Transverse colon (tissue), 4 donors: ENCODE measurements at regions not wholly inside any gene's neighbourhood (a gene's known extent, or its start where the extent isn't known, plus 50 kb on each side); places are given as distances from the start of the nearest gene placed in this dataset.

ENCODE experiments used
- EP300 ChIP-seq: sonication (generic); formaldehyde crosslinking; IDR thresholded peaks from one replicate; pipeline ENCODE4 v1.6.1; 2017; ENCODE audit warnings: antibody characterized with exemption, low read depth
- POLR2A ChIP-seq: fragments of 450-650 bp; IDR thresholded peaks from one replicate; pipeline ENCODE4 v1.6.1; 2016; ENCODE audit warnings: antibody characterized with exemption, mild to moderate bottlenecking, moderate library complexity
- POLR2AphosphoS5 ChIP-seq, 3 donors: sonication (generic); formaldehyde crosslinking; IDR thresholded peaks; one replicate each; pipeline ENCODE4 v1.6.1; 2016; ENCODE audit warnings: antibody characterized with exemption in 3 of 3
- TF ChIP-seq, protein P1 (sequence below), 5 experiments: fragments of 200-600 bp in 3 of 5; fragments of 450-650 bp in 2 of 5; sonication (generic) in 3 of 5; IDR thresholded peaks; 1 replicate in 2 of 5; 2 replicates in 3 of 5; pipeline ENCODE4 v1.5.1; 2016 to 2017; ENCODE audit warnings: antibody characterized with exemption in 5 of 5, inconsistent platforms in 3 of 5, mild to moderate bottlenecking in 2 of 5, moderate library complexity in 1 of 5

DNA sequence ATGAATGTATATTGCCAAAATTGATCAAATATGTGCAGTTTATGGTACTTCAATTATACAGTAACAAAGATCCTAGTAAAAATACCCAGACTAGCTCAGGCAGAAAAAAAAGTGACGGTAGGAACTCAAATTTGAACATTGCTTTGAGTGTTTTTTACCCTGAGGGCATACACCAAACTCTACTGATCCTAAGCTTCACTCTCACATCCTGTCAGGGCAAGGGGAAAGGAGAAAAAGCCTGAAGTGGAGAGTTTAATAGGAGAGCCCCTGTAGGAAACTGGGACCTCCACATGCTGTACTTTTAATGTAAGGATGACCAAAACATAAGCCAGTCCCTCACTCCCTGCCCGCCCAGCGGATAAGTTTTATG, 59.8 kb upstream of the GNG12 start:
- TF ChIP-seq EP300: no peak
- TF ChIP-seq, protein P1, sequence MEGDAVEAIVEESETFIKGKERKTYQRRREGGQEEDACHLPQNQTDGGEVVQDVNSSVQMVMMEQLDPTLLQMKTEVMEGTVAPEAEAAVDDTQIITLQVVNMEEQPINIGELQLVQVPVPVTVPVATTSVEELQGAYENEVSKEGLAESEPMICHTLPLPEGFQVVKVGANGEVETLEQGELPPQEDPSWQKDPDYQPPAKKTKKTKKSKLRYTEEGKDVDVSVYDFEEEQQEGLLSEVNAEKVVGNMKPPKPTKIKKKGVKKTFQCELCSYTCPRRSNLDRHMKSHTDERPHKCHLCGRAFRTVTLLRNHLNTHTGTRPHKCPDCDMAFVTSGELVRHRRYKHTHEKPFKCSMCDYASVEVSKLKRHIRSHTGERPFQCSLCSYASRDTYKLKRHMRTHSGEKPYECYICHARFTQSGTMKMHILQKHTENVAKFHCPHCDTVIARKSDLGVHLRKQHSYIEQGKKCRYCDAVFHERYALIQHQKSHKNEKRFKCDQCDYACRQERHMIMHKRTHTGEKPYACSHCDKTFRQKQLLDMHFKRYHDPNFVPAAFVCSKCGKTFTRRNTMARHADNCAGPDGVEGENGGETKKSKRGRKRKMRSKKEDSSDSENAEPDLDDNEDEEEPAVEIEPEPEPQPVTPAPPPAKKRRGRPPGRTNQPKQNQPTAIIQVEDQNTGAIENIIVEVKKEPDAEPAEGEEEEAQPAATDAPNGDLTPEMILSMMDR (IDR thresholded peaks at IDR 0.05): no peak
- no peak for TF ChIP-seq POLR2A
- no peak for TF ChIP-seq POLR2AphosphoS5 (IDR thresholded peaks at IDR 0.05)
